A172 (cell line): ENCODE measurements at regions not wholly inside any gene's neighbourhood (a gene's known extent, or its start where the extent isn't known, plus 50 kb on each side); places are given as distances from the start of the nearest gene placed in this dataset.
"Not testable (repeated sequence)": the region's sequence is repeated elsewhere in the genome, so short reads cannot be mapped to it uniquely, and the experiment has no call there.

ENCODE experiments used
- DNase-seq: peaks from one replicate; pipeline ENCODE4 v3.0.0-alpha.2; 2015; ENCODE audit warnings: low spot score

GRCh38 chr7:13198036-13198435, 510.6 kb downstream of the ARL4A start:
- DNase-seq = no peak

- DNase-seq = peak; percentile 54
Observed at GRCh38 chr7:13198727-13199126, 511.3 kb downstream of the ARL4A start.

- no peak for DNase-seq
Observed at GRCh38 chr7:13201628-13202027, 514.2 kb downstream of the ARL4A start.

- no peak for DNase-seq
Observed at GRCh38 chr7:13217768-13218167, 530.3 kb downstream of the ARL4A start.

- no peak for DNase-seq
Observed at GRCh38 chr7:13225068-13225467, 537.6 kb downstream of the ARL4A start.

GRCh38 chr7:13226385-13226784, 539.0 kb downstream of the ARL4A start:
- no peak for DNase-seq

GRCh38 chr7:13231216-13231615, 543.8 kb downstream of the ARL4A start:
- no peak for DNase-seq

GRCh38 chr7:13235436-13235835, 548.0 kb downstream of the ARL4A start:
- no peak for DNase-seq

GRCh38 chr7:13236026-13236425, 548.6 kb downstream of the ARL4A start:
- DNase-seq = no peak

GRCh38 chr7:13240349-13240748, 552.9 kb downstream of the ARL4A start:
- DNase-seq = peak; percentile 96

GRCh38 chr7:13241416-13241815, 554.0 kb downstream of the ARL4A start:
- no peak for DNase-seq

- peak; percentile 68 for DNase-seq
Observed at GRCh38 chr7:13257661-13258060, 570.2 kb downstream of the ARL4A start.

GRCh38 chr7:13258386-13258785, 571.0 kb downstream of the ARL4A start:
- DNase-seq = no peak

GRCh38 chr7:13259930-13260329, 572.5 kb downstream of the ARL4A start:
- no peak for DNase-seq

- peak; percentile 45 for DNase-seq
Observed at GRCh38 chr7:13262929-13263530, 575.6 kb downstream of the ARL4A start.

GRCh38 chr7:13265271-13265670, 577.8 kb downstream of the ARL4A start:
- no peak for DNase-seq

- DNase-seq = not testable (repeated sequence)
Observed at GRCh38 chr7:13274205-13274604, 586.8 kb downstream of the ARL4A start.

- DNase-seq = no peak
Observed at GRCh38 chr7:13276977-13277376, 589.5 kb downstream of the ARL4A start.

GRCh38 chr7:13278020-13278419, 590.6 kb downstream of the ARL4A start:
- no peak for DNase-seq

GRCh38 chr7:13279854-13280435, 592.5 kb downstream of the ARL4A start:
- peak; percentile 39 for DNase-seq

- peak; percentile 38 for DNase-seq
Observed at GRCh38 chr7:13282377-13282980, 595.0 kb downstream of the ARL4A start.

GRCh38 chr7:13286916-13287315, 599.5 kb downstream of the ARL4A start:
- no peak for DNase-seq

GRCh38 chr7:13288516-13288915, 601.1 kb downstream of the ARL4A start:
- DNase-seq = no peak

GRCh38 chr7:13290975-13291374, 603.5 kb downstream of the ARL4A start:
- peak; percentile 39 for DNase-seq
